Ovary (tissue), 3 donors: ENCODE measurements at regions not wholly inside any gene's neighbourhood (a gene's known extent, or its start where the extent isn't known, plus 50 kb on each side); places are given as distances from the start of the nearest gene placed in this dataset.

ENCODE experiments used
- CTCF ChIP-seq, 3 donors: fragments of 450-650 bp in 2 of 3; fragments of 200-600 bp in 1 of 3; IDR thresholded peaks; one replicate each; pipeline versions ENCODE4 v1.5.1 to v1.8.0; 2016 to 2022; ENCODE audit warnings: antibody characterized with exemption in 3 of 3, mild to moderate bottlenecking in 1 of 3
- POLR2A ChIP-seq: fragments of 450-650 bp; IDR thresholded peaks from one replicate; pipeline ENCODE4 v1.6.1; 2017; ENCODE audit warnings: antibody characterized with exemption, mild to moderate bottlenecking, moderate library complexity
- donor health status: DM: no; HTN: no; CAD: no.

DNA sequence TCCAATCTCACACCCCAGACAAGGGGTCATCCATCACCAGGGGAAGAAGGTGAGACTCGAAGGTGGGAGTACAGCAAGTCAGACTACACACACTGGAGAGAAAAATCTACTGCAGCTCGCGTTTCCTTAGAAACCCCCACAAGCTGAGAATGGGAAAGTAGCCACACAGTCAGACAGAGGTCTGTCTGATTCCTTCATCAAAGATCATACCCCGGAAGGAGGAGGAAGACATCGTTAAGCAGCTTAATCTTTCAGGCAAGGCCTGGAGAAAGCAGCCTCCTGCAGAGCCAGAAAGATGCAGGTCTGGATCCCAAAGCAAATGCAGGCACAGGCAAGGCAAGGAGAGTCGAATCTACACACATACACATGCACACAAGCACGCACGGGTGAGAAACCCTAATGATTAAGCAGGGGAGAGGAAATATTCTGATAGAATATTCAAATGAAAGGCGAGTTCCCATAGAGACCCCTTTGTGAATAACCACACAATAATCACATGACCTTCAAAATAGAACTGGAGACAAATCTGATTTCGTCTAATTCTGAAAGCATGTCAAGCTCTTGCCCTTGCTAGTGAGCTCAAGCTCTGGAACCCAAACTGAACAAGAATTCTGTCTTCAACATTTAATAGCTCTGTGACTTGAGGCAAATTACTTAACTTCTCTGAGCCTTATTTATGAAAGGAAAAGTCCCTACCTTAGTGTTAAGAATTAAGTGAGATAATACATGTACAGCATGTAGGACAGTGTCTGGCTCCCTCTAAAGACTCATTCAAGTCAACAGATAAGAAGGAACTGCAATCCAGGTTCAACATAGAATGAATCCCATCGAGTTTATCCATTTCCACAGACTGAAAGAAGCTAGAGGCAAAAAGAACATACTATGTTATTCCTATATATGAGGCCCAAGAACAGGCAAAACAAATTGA, 387.8 kb downstream of the OMA1 start:
- TF ChIP-seq CTCF (IDR thresholded peaks at IDR 0.05) (no peak), POLR2A (no peak)
